ENCODE measurements at regions not wholly inside any gene's neighbourhood (a gene's known extent, or its start where the extent isn't known, plus 50 kb on each side); places are given as distances from the start of the nearest gene placed in this dataset.

DNA sequence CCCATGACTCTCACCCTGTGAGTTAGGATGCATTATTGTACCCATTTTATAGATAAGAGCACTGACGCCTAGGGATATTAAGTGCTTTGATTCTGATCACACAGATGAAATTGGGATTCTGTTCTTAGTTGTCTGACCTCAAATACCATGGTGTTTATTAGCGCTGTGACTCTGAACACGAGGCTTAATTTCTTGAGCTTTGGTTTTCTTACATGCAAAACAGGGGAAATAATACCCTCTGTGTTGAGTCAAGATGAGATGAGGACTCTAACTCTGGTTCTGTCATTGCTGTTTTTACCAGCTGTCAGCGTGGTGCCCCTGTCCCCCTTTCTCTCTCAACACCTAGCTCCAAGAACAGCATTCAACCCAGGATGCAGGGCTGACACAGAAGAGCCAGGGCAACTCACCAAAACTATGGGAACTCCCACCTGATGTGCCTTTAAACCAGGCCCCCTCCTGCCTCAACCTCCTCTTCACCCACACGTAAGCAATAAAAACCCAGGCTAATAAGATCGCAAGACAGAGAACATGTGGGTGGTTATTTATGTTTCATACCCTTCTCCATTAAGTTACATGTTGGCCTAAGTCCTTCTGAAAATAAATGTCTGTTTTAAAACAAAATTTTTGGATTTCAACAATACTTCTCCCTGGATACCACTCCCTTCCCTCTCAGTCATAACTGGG lies 100.1 kb upstream of the SPATA12 start:
- ATAC-seq (no peak), DNase-seq (ENCODE audit: low read depth, low spot score) (no peak)
- H3K27ac ChIP-seq (ENCODE audit: low read length): no peak overlapping the region
- H3K36me3 ChIP-seq (ENCODE audit: control insufficient read depth, insufficient read depth, low read length): no peaks in the 10 kb centered on the region
- ChIA-PET POLR2A (no interaction called here), CTCF (no interaction called here)
- TF ChIP-seq CTCF (IDR thresholded peaks at IDR 0.05) (no peak), REST (IDR thresholded peaks at IDR 0.05; ENCODE audit: insufficient read depth in 1 of 2, low read depth in 2 of 2, low read length in 1 of 2) (no peak), SIN3A (IDR thresholded peaks at IDR 0.05; ENCODE audit: borderline replicate concordance, insufficient read depth, low read depth, low read length) (no peak), POLR2AphosphoS5 (IDR thresholded peaks at IDR 0.05; ENCODE audit: low read depth, low read length) (no peak), TCF7L2 (IDR thresholded peaks at IDR 0.05; ENCODE audit: low read depth, low read length) (no peak)
- intact Hi-C loops (cut with micrococcal nuclease; ENCODE audit: unreplicated experiment) (no loop called here), in situ Hi-C loops (cut with HindIII; ENCODE audit: low pct_unique_long_range_greater_than_20kb, low sequenced_read_pairs) (no loop called here)
- H3K27me3 ChIP-seq (ENCODE audit: control insufficient read depth, insufficient read depth, low read length): no peaks in the 10 kb centered on the region
- no peak overlapping the region for H3K4me3 ChIP-seq (ENCODE audit: low read depth in 2 of 2, low read length in 2 of 2)
- H3K9me3 ChIP-seq (ENCODE audit: control insufficient read depth, insufficient read depth, low read depth, low read length): no peaks in the 10 kb centered on the region
- BruUV-seq (replicated peaks): no TSS peak
- no peaks in the 10 kb centered on the region for H3K4me1 ChIP-seq (ENCODE audit: control insufficient read depth, insufficient read depth, low read length)

- ChIA-PET POLR2A (no interaction called here), CTCF (no interaction called here)
- Histone ChIP-seq H3K36me3 (ENCODE audit: control insufficient read depth, insufficient read depth, low read length) (no peaks in the 10 kb centered on the region), H3K4me3 (ENCODE audit: low read depth in 2 of 2, low read length in 2 of 2) (no peak overlapping the region), H3K27me3 (ENCODE audit: control insufficient read depth, insufficient read depth, low read length) (no peaks in the 10 kb centered on the region), H3K9me3 (ENCODE audit: control insufficient read depth, insufficient read depth, low read depth, low read length) (no peaks in the 10 kb centered on the region), H3K27ac (ENCODE audit: low read length) (no peak overlapping the region), H3K4me1 (ENCODE audit: control insufficient read depth, insufficient read depth, low read length) (no peaks in the 10 kb centered on the region)
- intact Hi-C loops (cut with micrococcal nuclease; ENCODE audit: unreplicated experiment): no loop called here
- TF ChIP-seq CTCF (IDR thresholded peaks at IDR 0.05) (no peak), REST (IDR thresholded peaks at IDR 0.05; ENCODE audit: insufficient read depth in 1 of 2, low read depth in 2 of 2, low read length in 1 of 2) (no peak), SIN3A (IDR thresholded peaks at IDR 0.05; ENCODE audit: borderline replicate concordance, insufficient read depth, low read depth, low read length) (no peak), POLR2AphosphoS5 (IDR thresholded peaks at IDR 0.05; ENCODE audit: low read depth, low read length) (no peak), TCF7L2 (IDR thresholded peaks at IDR 0.05; ENCODE audit: low read depth, low read length) (no peak)
- ATAC-seq (no peak), DNase-seq (ENCODE audit: low read depth, low spot score) (no peak)
- in situ Hi-C loops (cut with HindIII; ENCODE audit: low pct_unique_long_range_greater_than_20kb, low sequenced_read_pairs): no loop called here
- BruUV-seq (replicated peaks): no TSS peak
These were observed 101.6 kb upstream of the SPATA12 start for GRCh38 chr3:56958879-56959278.
